HepG2 (cell line): ENCODE measurements at regions not wholly inside any gene's neighbourhood (a gene's known extent, or its start where the extent isn't known, plus 50 kb on each side); places are given as distances from the start of the nearest gene placed in this dataset.

Experiments used
- ATF7 ChIP-seq, 2 experiments: fragments of 450-650 bp in 1 of 2; sonication (generic) in 1 of 2; formaldehyde crosslinking in 1 of 2; IDR thresholded peaks; 2 replicates each; pipeline versions ENCODE4 v1.4.0 to v1.6.1; 2016 to 2020; ENCODE audit warnings: antibody characterized with exemption in 1 of 2, mild to moderate bottlenecking in 1 of 2, missing genetic modification reagents in 1 of 2
- CBFB ChIP-seq: sonication (generic); formaldehyde crosslinking; IDR thresholded peaks from 2 replicates; pipeline ENCODE4 v1.4.0; 2020; ENCODE audit warnings: missing genetic modification reagents
- CREB3 ChIP-seq: sonication (generic); formaldehyde crosslinking; IDR thresholded peaks from 2 replicates; pipeline ENCODE4 v1.5.0; 2020; ENCODE audit warnings: missing genetic modification reagents
- DPF2 ChIP-seq: sonication (generic); formaldehyde crosslinking; IDR thresholded peaks from 2 replicates; pipeline ENCODE4 v1.4.0; 2020; ENCODE audit warnings: mild to moderate bottlenecking, low read depth, missing genetic modification reagents, borderline replicate concordance
- FOSL1 ChIP-seq: sonication (generic); formaldehyde crosslinking; IDR thresholded peaks from 2 replicates; pipeline ENCODE4 v1.9.0; 2021; ENCODE audit warnings: missing genetic modification reagents, borderline replicate concordance
- GATA4 ChIP-seq: sonication (generic); IDR thresholded peaks from 2 replicates; pipeline ENCODE4 v1.6.1; 2016; ENCODE audit warnings: antibody characterized with exemption, low read depth, borderline replicate concordance
- KDM6A ChIP-seq: IDR thresholded peaks from 2 replicates; pipeline ENCODE4 v1.6.1; 2016; ENCODE audit warnings: low read depth
- KLF9 ChIP-seq: IDR thresholded peaks from 2 replicates; pipeline ENCODE4 v1.6.1; 2016; ENCODE audit warnings: low read depth
- RFXANK ChIP-seq: IDR thresholded peaks from 2 replicates; pipeline ENCODE4 v1.6.1; 2016
- RFXAP ChIP-seq: sonication (generic); formaldehyde crosslinking; IDR thresholded peaks from 2 replicates; pipeline ENCODE4 v1.4.0; 2020; ENCODE audit warnings: missing genetic modification reagents, borderline replicate concordance
- SNAPC4 ChIP-seq: sonication (generic); formaldehyde crosslinking; IDR thresholded peaks from 2 replicates; pipeline ENCODE4 v1.4.0; 2020; ENCODE audit warnings: mild to moderate bottlenecking, missing genetic modification reagents
- SRSF1 ChIP-seq: fragments of 200-400 bp; formaldehyde crosslinking; optimal IDR thresholded peaks from 2 replicates; pipeline ENCODE3; 2017; ENCODE audit warnings: mild to moderate bottlenecking, low read depth, low read length, moderate library complexity
- STAG1 ChIP-seq: sonication (generic); formaldehyde crosslinking; IDR thresholded peaks from 2 replicates; pipeline ENCODE4 v1.4.0; 2020; ENCODE audit warnings: missing genetic modification reagents
- ZFP91 ChIP-seq: sonication (generic); formaldehyde crosslinking; IDR thresholded peaks from 2 replicates; pipeline ENCODE4 v1.9.0; 2022; ENCODE audit warnings: missing genetic modification reagents, mild to moderate bottlenecking, borderline replicate concordance
- ZNF180 ChIP-seq: sonication (generic); formaldehyde crosslinking; IDR thresholded peaks from 2 replicates; pipeline ENCODE4 v1.4.0; 2020; ENCODE audit warnings: low read depth, missing genetic modification reagents, borderline replicate concordance
- ZNF253 ChIP-seq: sonication (generic); formaldehyde crosslinking; IDR thresholded peaks from 2 replicates; pipeline ENCODE4 v1.8.0; 2022; ENCODE audit warnings: mild to moderate bottlenecking, missing genetic modification reagents, borderline replicate concordance
- ZNF414 ChIP-seq: sonication (generic); formaldehyde crosslinking; IDR thresholded peaks from 2 replicates; pipeline ENCODE4 v1.5.0; 2020; ENCODE audit warnings: missing genetic modification reagents
- ZNF597 ChIP-seq: sonication (generic); formaldehyde crosslinking; IDR thresholded peaks from 2 replicates; pipeline ENCODE4 v1.5.0; 2020; ENCODE audit warnings: missing genetic modification reagents
- ZNF709 ChIP-seq: sonication (generic); formaldehyde crosslinking; IDR thresholded peaks from 2 replicates; pipeline ENCODE4 v1.5.0; 2020; ENCODE audit warnings: mild to moderate bottlenecking, missing genetic modification reagents
- ZNF720 ChIP-seq: sonication (generic); formaldehyde crosslinking; IDR thresholded peaks from 2 replicates; pipeline ENCODE4 v1.4.0; 2020; ENCODE audit warnings: missing genetic modification reagents
- ZNF781 ChIP-seq: sonication (generic); formaldehyde crosslinking; IDR thresholded peaks from 2 replicates; pipeline ENCODE4 v1.5.1; 2020; ENCODE audit warnings: borderline replicate concordance, mild to moderate bottlenecking, missing genetic modification reagents; ENCODE audit errors: not compliant biosample characterization
- ZNF816 ChIP-seq: sonication (generic); formaldehyde crosslinking; IDR thresholded peaks from 2 replicates; pipeline ENCODE4 v1.8.0; 2022; ENCODE audit warnings: missing genetic modification reagents, mild to moderate bottlenecking, borderline replicate concordance
- ZNF878 ChIP-seq: sonication (generic); formaldehyde crosslinking; IDR thresholded peaks from 2 replicates; pipeline ENCODE4 v1.8.1; 2023; ENCODE audit warnings: mild to moderate bottlenecking, missing genetic modification reagents, moderate library complexity

- TF ChIP-seq STAG1 (no peak), ZNF878 (peak; percentile 52; the same call in 1 of the 2 replicates), GATA4 (no peak), KLF9 (CRISPR knock-in tag) (no peak), ZNF597 (CRISPR knock-in tag) (no peak), RFXAP (CRISPR knock-in tag) (no peak), RFXANK (no peak), ZNF781 (CRISPR knock-in tag) (no peak), DPF2 (CRISPR knock-in tag) (no peak), ZFP91 (CRISPR knock-in tag) (no peak), SRSF1 (no peak), ZNF180 (CRISPR knock-in tag) (no peak), KDM6A (CRISPR knock-in tag) (0 out of 2 replicates have a peak, but pooled peaks have one; percentile 56), CREB3 (CRISPR knock-in tag) (no peak), ZNF816 (CRISPR knock-in tag) (no peak), ZNF709 (CRISPR knock-in tag) (no peak), ZNF414 (CRISPR knock-in tag) (no peak), ZNF253 (no peak), FOSL1 (CRISPR knock-in tag) (peak; percentile 79; the same call in 1 of the 2 replicates), ZNF720 (CRISPR knock-in tag) (no peak), SNAPC4 (CRISPR knock-in tag) (no peak), CBFB (CRISPR knock-in tag) (no peak), ATF7 (IDR thresholded peaks at IDR 0.05) (no peak), ATF7 (CRISPR knock-in tag; IDR thresholded peaks at IDR 0.05) (no peak)
Observed at GRCh38 chr3:159787178-159787574, 201.5 kb upstream of the IL12A start (continued).
